HEK293 (cell line): ENCODE measurements at regions not wholly inside any gene's neighbourhood (a gene's known extent, or its start where the extent isn't known, plus 50 kb on each side); places are given as distances from the start of the nearest gene placed in this dataset.

ENCODE experiments used
- CTCF ChIP-seq: fragments of 450-650 bp; formaldehyde crosslinking; IDR thresholded peaks from 2 replicates; pipeline ENCODE4 v1.5.1; 2016; ENCODE audit warnings: missing biosample characterization, missing genetic modification characterization
- KLF10 ChIP-seq: fragments of 450-650 bp; IDR thresholded peaks from 2 replicates; pipeline ENCODE4 v1.5.1; 2018; ENCODE audit warnings: missing biosample characterization, mild to moderate bottlenecking, missing genetic modification characterization
- WT1 ChIP-seq: fragments of 450-650 bp; formaldehyde crosslinking; IDR thresholded peaks from 2 replicates; pipeline ENCODE4 v1.5.1; 2016; ENCODE audit warnings: missing biosample characterization, missing genetic modification characterization
- ZNF266 ChIP-seq: fragments of 450-650 bp; formaldehyde crosslinking; IDR thresholded peaks from 2 replicates; pipeline ENCODE4 v1.5.1; 2016; ENCODE audit warnings: missing biosample characterization, missing genetic modification characterization, low read depth
- ZNF660 ChIP-seq: fragments of 450-650 bp; IDR thresholded peaks from 2 replicates; pipeline ENCODE4 v1.5.1; 2018; ENCODE audit warnings: missing biosample characterization, mild to moderate bottlenecking, missing genetic modification characterization

- TF ChIP-seq ZNF660 (tag by site-specific recombination) (no peak), ZNF266 (tag by site-specific recombination) (no peak), KLF10 (no peak), WT1 (no peak), CTCF (tag by site-specific recombination) (no peak)
Measured at GRCh38 chr3:146371902-146372301, 97.5 kb downstream of the PLSCR2 start.
